ENCODE measurements at regions not wholly inside any gene's neighbourhood (a gene's known extent, or its start where the extent isn't known, plus 50 kb on each side); places are given as distances from the start of the nearest gene placed in this dataset.
"Not testable (repeated sequence)": the region's sequence is repeated elsewhere in the genome, so short reads cannot be mapped to it uniquely, and the experiment has no call there.

DNA sequence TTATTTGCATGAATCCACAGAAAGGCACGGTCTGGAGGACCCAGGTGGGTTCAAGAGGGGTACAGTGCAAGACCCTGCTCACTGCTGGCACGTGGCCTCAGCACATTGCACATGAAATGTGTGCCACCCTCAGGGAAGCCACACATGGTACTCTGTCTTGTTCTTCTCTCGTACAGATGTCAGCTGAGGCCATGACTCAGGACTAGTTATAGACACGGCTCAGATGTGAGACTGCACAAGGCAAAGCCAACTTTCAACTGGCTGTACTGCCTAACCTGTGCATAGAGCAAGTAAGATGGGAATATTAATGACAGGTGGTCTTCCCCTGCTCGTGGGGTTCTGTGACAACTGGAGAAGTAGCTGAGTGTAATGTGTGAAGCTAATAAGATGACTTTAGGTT is 249.4 kb upstream of the CTBP2 start:
- no peak for DNase-seq (ENCODE audit: low spot score)
- intact Hi-C loops (cut with micrococcal nuclease; ENCODE audit: unreplicated experiment): no loop called here
- no peaks in the 10 kb centered on the region for H3K9me3 ChIP-seq (ENCODE audit: low read depth, low read length, poor library complexity, severe bottlenecking)
- TF ChIP-seq, protein P1, sequence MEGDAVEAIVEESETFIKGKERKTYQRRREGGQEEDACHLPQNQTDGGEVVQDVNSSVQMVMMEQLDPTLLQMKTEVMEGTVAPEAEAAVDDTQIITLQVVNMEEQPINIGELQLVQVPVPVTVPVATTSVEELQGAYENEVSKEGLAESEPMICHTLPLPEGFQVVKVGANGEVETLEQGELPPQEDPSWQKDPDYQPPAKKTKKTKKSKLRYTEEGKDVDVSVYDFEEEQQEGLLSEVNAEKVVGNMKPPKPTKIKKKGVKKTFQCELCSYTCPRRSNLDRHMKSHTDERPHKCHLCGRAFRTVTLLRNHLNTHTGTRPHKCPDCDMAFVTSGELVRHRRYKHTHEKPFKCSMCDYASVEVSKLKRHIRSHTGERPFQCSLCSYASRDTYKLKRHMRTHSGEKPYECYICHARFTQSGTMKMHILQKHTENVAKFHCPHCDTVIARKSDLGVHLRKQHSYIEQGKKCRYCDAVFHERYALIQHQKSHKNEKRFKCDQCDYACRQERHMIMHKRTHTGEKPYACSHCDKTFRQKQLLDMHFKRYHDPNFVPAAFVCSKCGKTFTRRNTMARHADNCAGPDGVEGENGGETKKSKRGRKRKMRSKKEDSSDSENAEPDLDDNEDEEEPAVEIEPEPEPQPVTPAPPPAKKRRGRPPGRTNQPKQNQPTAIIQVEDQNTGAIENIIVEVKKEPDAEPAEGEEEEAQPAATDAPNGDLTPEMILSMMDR (conservative IDR thresholded peaks at IDR 0.05; ENCODE audit: low read depth, low read length): no peak
- no peak overlapping the region for H3K4me3 ChIP-seq (ENCODE audit: low read depth, low read length, poor library complexity, severe bottlenecking)
- no peaks in the 10 kb centered on the region for H3K36me3 ChIP-seq (ENCODE audit: insufficient read depth, low read length, poor library complexity, severe bottlenecking)
- peaks cover 8% of the 10 kb centered on the region for H3K27me3 ChIP-seq (replicated peaks; ENCODE audit: insufficient read depth, low read depth, low read length, poor library complexity)
- no TSS peak for BruUV-seq (replicated peaks)
- POLR2A ChIA-PET (ENCODE audit: low non-redundant PET): no interaction called here
- CTCF ChIA-PET: no interaction called here
- H3K4me1 ChIP-seq (ENCODE audit: insufficient read depth, low read length, poor library complexity, severe bottlenecking): no peaks in the 10 kb centered on the region
- H3K27ac ChIP-seq (ENCODE audit: low read depth, low read length, poor library complexity, severe bottlenecking): no peak overlapping the region

DNA sequence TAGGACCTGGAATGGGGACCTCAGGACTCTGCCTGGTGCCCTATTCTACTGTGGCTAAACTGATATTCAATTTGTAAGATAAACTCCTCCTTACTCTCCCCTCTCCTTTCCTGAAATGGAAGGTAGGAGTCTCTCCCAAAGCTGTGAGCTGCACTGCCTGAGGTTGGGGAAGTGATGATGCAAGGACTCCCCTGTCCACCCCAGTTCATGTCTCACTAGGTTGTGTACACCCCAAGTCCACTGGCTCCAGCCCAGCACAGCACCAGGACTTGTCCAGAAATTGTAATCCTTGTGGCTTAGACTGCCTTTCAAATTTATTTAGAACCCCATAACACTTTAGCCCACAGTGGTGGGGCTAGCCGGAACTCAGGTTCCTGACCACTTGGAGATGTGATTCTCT is 247.2 kb upstream of the CTBP2 start:
- Histone ChIP-seq H3K4me3 (ENCODE audit: low read depth, low read length, poor library complexity, severe bottlenecking) (no peak overlapping the region), H3K9me3 (ENCODE audit: low read depth, low read length, poor library complexity, severe bottlenecking) (no peaks in the 10 kb centered on the region), H3K36me3 (ENCODE audit: insufficient read depth, low read length, poor library complexity, severe bottlenecking) (no peaks in the 10 kb centered on the region), H3K27ac (ENCODE audit: low read depth, low read length, poor library complexity, severe bottlenecking) (no peak overlapping the region), H3K27me3 (replicated peaks; ENCODE audit: insufficient read depth, low read depth, low read length, poor library complexity) (peaks cover 8% of the 10 kb centered on the region), H3K4me1 (ENCODE audit: insufficient read depth, low read length, poor library complexity, severe bottlenecking) (no peaks in the 10 kb centered on the region)
- POLR2A ChIA-PET (ENCODE audit: low non-redundant PET): no interaction called here
- no TSS peak for BruUV-seq (replicated peaks)
- CTCF ChIA-PET: no interaction called here
- no peak for DNase-seq (ENCODE audit: low spot score)
- TF ChIP-seq, protein P1 (conservative IDR thresholded peaks at IDR 0.05; ENCODE audit: low read depth, low read length): no peak
- TF ChIP-seq EZH2 (IDR thresholded peaks at IDR 0.05; ENCODE audit: borderline replicate concordance, low read depth, low read length, poor library complexity, severe bottlenecking): no peak
- intact Hi-C loops (cut with micrococcal nuclease; ENCODE audit: unreplicated experiment): no loop called here

DNA sequence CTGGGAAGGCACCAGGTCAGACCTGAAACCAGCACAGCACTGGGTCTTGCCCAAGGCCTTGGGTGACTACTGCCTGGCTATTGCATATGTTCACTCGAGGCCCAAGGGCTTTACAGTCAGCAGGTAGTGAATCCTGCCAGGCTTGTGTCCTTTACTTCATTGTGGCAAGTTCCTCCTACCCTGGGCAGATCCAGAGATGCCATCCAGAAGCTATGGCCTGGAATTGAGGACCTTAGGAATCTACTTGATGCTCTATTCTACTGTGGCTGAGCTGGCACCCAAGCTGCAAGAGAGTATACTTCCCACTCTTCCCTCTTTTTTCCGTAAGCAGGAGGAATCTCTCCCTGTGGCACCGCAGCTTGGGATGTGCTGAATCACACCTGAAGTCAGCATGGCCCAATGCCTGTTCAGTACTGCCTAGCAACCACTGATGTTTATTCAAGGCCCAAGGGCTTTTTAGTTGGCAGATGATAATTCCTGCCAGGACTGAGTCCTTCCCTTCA is 246.7 kb upstream of the CTBP2 start:
- H3K9me3 ChIP-seq (ENCODE audit: low read depth, low read length, poor library complexity, severe bottlenecking): no peaks in the 10 kb centered on the region
- no peak for DNase-seq (ENCODE audit: low spot score)
- H3K4me3 ChIP-seq (ENCODE audit: low read depth, low read length, poor library complexity, severe bottlenecking): no peak overlapping the region
- POLR2A ChIA-PET (ENCODE audit: low non-redundant PET): interaction anchor here (0.6 kb wide), 1 partner anchor 12 kb away, joined by 7 read pairs; no protein-coding TSS in a partner anchor
- H3K27ac ChIP-seq (ENCODE audit: low read depth, low read length, poor library complexity, severe bottlenecking): no peak overlapping the region
- BruUV-seq (replicated peaks): no TSS peak
- intact Hi-C loops (cut with micrococcal nuclease; ENCODE audit: unreplicated experiment): no loop called here
- H3K36me3 ChIP-seq (ENCODE audit: insufficient read depth, low read length, poor library complexity, severe bottlenecking): no peaks in the 10 kb centered on the region
- CTCF ChIA-PET: no interaction called here
- H3K27me3 ChIP-seq (replicated peaks; ENCODE audit: insufficient read depth, low read depth, low read length, poor library complexity): peaks cover 8% of the 10 kb centered on the region
- H3K4me1 ChIP-seq (ENCODE audit: insufficient read depth, low read length, poor library complexity, severe bottlenecking): no peaks in the 10 kb centered on the region
- TF ChIP-seq, protein P1 (conservative IDR thresholded peaks at IDR 0.05; ENCODE audit: low read depth, low read length): no peak
- TF ChIP-seq EZH2 (IDR thresholded peaks at IDR 0.05; ENCODE audit: borderline replicate concordance, low read depth, low read length, poor library complexity, severe bottlenecking): no peak

DNA sequence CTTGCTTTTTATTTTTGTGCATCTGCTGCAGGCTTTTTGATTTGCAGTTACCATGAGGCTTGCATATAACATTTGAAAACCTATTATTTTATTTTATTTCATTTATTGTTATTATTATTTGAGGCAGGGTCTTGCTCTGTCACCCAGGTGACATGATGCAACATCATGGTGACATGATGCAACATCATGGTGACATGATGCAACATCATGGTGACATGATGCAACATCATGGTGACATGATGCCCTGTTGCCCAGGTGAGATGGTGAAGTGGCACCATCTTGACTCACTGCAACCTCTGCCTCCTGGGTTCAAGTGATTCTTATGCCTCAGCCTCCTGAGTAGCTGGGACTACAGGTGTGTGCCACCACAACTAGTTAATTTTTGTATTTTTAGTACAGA is 244.5 kb upstream of the CTBP2 start:
- H3K4me3 ChIP-seq (ENCODE audit: low read depth, low read length, poor library complexity, severe bottlenecking); intact Hi-C loops (cut with micrococcal nuclease; ENCODE audit: unreplicated experiment); H3K9me3 ChIP-seq (ENCODE audit: low read depth, low read length, poor library complexity, severe bottlenecking); H3K4me1 ChIP-seq (ENCODE audit: insufficient read depth, low read length, poor library complexity, severe bottlenecking); H3K36me3 ChIP-seq (ENCODE audit: insufficient read depth, low read length, poor library complexity, severe bottlenecking); DNase-seq (ENCODE audit: low spot score); H3K27me3 ChIP-seq (replicated peaks; ENCODE audit: insufficient read depth, low read depth, low read length, poor library complexity); CTCF ChIA-PET; BruUV-seq (replicated peaks); H3K27ac ChIP-seq (ENCODE audit: low read depth, low read length, poor library complexity, severe bottlenecking); POLR2A ChIA-PET (ENCODE audit: low non-redundant PET): not testable (repeated sequence)
